ENCODE measurements at regions not wholly inside any gene's neighbourhood (a gene's known extent, or its start where the extent isn't known, plus 50 kb on each side); places are given as distances from the start of the nearest gene placed in this dataset.
A peak's percentile ranks its signal among the peaks of the same experiment; 100 is the strongest.

DNA sequence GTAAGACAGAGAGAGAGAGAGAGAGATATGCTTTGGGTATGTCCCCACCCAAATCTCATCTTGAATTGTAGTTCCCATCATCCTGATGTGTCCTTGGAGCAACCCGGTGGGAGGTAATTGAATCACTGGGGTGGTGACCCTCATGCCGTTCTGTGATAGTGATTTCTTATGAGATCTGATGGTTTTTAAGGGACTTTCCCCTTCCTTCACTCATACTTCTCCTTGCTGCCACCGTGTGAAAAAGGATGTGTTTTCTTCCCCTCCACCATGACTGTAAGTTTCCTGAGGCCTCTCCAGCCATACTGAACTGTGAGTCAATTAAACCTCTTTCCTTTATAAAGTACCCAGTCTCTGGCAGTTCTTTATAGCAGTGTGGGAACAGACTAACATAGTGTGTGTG, 60.3 kb downstream of the EOMES start:
- Mint-ChIP-seq H3K4me3 (no peak overlapping the region), H3K27ac (peak overlapping the region in 1 of 2 donors; percentile 8), H3K27me3 (no peaks in the 10 kb centered on the region), H3K4me1 (ENCODE audit: low read depth in 2 of 2) (peaks cover 14 to 15% of the 10 kb centered on the region in 2 donors), H3K36me3 (no peaks in the 10 kb centered on the region), H3K9me3 (no peaks in the 10 kb centered on the region)
- DNase-seq (ENCODE audit: low spot score), result no peak
- ATAC-seq, result peak in 1 of 2 donors; percentile 48

DNA sequence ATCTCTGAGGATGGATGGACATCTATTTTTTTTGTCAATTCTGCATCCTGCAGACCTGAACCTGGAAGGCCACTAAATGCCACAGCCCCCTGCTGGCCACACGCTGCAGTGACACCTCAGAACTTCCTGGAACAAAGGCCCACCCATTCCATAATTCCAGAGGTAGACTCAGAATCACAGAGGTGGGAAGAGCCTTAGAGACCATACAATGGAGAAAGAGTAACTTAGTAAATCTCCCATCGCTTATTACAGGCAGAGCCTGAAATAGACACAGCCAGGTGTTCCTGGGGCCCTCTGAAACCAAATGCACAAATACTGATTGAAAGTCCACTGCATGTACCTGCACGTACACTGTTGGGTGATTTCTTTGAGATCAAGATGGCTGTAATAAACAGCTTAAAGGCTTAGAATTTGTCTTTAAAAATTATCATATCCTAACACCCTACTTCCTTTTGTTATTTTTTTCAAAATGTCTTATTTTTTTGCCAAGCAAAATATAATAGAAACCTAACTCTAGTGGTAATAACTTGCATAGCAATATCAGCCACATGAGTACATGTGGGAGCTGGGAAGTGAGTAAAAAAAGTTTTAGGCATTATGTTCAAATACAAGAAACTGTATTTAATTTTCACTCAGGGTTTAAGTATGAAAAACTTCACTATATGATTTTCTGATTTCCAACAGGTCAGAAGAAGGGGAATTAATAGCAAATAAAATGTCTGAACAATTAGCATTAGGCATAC, 62.7 kb downstream of the EOMES start:
- peak in 1 of 2 donors; percentile 52 for ATAC-seq
- Mint-ChIP-seq H3K4me3 (no peak overlapping the region), H3K4me1 (ENCODE audit: low read depth in 2 of 2) (peaks cover 9% of the 10 kb centered on the region in 2 donors), H3K27me3 (no peaks in the 10 kb centered on the region), H3K9me3 (no peaks in the 10 kb centered on the region), H3K27ac (no peak overlapping the region), H3K36me3 (no peaks in the 10 kb centered on the region)
- no peak for DNase-seq (ENCODE audit: low spot score)

DNA sequence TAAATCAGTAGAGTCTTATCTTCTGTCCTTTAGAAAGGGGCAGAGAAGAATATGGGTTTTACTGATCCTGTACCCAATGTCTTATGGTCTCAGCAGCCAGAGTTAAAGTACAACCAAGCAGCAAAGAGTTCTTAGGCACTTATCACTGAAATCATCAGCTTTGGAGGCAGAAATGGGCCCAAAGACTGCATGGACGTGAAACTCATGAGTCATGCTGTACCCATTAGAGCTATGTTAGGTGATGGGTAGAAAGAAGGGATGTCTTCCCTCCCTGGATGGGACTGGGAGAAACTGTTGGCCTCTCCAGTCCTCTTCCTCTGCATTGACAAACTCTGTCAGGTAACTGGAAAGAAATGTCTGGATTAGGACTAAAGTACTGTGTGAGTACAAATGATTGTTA, 63.4 kb downstream of the EOMES start:
- H3K4me3 Mint-ChIP-seq, result no peak overlapping the region
- H3K27ac Mint-ChIP-seq, result no peak overlapping the region
- H3K36me3 Mint-ChIP-seq, result no peaks in the 10 kb centered on the region
- no peak for ATAC-seq
- peaks cover 9% of the 10 kb centered on the region in 2 donors for H3K4me1 Mint-ChIP-seq (ENCODE audit: low read depth in 2 of 2)
- H3K9me3 Mint-ChIP-seq, result no peaks in the 10 kb centered on the region
- H3K27me3 Mint-ChIP-seq, result no peaks in the 10 kb centered on the region
- no peak for DNase-seq (ENCODE audit: low spot score)

DNA sequence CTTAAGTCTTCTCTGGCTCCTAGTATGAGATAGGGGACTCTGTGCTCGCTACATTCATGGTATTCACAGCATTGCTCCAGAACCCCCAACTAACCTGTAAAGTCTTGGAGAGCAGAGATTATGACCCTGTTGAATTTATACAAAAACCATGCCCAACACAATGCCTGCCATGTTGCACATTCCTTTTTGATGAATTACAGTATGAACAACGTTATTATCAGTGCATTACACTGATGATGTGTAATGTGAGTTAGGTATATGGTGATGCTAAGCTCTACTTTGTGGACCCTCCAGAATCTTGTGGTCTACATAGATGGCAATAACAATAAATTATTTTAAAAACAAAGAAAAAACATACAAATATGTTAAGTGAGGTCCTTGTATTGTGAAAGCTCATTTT, 64.3 kb downstream of the EOMES start:
- Mint-ChIP-seq H3K4me1 (ENCODE audit: low read depth in 2 of 2) (peaks cover 9% of the 10 kb centered on the region in 2 donors), H3K4me3 (no peak overlapping the region), H3K27ac (no peak overlapping the region), H3K9me3 (no peaks in the 10 kb centered on the region), H3K27me3 (no peaks in the 10 kb centered on the region), H3K36me3 (no peaks in the 10 kb centered on the region)
- no peak for ATAC-seq
- no peak for DNase-seq (ENCODE audit: low spot score)

DNA sequence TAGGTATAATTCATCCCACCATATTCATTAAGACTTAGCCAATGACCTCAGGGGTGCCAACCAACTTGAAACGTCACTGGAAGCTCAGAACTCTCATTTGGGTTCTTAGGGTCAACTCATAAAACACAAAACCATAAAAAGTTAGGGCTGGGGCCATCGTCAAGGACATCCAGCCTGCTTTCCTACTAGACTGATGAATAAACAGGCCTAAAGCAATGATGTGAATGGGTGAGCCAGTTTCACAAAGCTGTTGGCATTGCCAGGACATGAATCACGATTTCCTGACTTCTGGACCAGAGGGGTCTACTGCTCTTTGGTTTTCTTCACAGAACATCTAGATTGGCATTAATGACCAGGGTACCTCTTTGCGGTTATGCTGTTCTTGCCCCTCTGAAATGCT, 64.7 kb downstream of the EOMES start:
- no peaks in the 10 kb centered on the region for H3K36me3 Mint-ChIP-seq
- no peaks in the 10 kb centered on the region for H3K27me3 Mint-ChIP-seq
- H3K27ac Mint-ChIP-seq, result no peak overlapping the region
- no peaks in the 10 kb centered on the region for H3K9me3 Mint-ChIP-seq
- peaks cover 9% of the 10 kb centered on the region in 2 donors for H3K4me1 Mint-ChIP-seq (ENCODE audit: low read depth in 2 of 2)
- DNase-seq (ENCODE audit: low spot score) (no peak), ATAC-seq (no peak)
- no peak overlapping the region for H3K4me3 Mint-ChIP-seq

DNA sequence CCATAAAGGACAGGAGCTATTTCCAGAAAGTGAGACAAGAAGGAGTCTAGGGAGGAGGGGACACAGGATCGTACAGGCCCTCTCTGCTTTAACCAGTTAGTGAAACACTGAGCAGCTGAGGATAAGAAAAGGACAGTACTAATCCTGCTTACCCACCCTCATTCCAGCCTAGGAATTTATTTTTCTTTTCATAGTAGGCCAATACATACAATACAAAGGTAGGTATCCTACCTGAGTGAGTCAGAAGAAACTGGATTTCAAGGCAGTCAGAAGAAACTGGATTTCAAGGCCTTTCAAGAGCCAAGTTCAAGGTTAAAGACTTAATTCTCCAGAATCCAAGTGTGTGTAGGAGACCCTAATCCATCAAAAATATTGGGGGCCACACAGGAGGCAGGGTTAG, 65.3 kb downstream of the EOMES start:
- H3K27me3 Mint-ChIP-seq, result no peaks in the 10 kb centered on the region

DNA sequence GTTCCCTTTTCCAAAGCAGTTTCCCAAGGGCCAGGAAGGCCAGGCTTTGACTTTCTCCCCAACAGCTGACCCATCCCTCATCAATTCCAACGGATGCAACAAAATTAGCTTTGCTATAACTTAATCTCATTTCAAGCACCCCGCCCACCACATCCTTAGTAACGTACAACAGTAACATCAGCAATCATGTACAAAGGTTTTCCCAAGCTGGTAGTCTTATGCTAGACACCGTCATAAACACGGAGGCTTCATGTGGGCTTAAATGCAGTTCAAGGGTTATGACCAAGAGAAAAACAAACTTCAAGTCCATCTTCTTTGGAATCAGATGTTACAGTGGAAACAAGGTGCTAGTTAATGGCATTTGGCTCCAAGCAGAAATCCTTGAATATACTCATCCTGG, 66.6 kb downstream of the EOMES start:
- no peak for ATAC-seq

More for the DNA sequence above, 65.3 kb downstream of the EOMES start:
- DNase-seq (ENCODE audit: low spot score) (no peak), ATAC-seq (no peak)
- H3K4me3 Mint-ChIP-seq, result no peak overlapping the region
- no peak overlapping the region for H3K27ac Mint-ChIP-seq
- no peaks in the 10 kb centered on the region for H3K9me3 Mint-ChIP-seq
- peaks cover 5 to 7% of the 10 kb centered on the region in 2 donors for H3K4me1 Mint-ChIP-seq (ENCODE audit: low read depth in 2 of 2)
- no peaks in the 10 kb centered on the region for H3K36me3 Mint-ChIP-seq

DNA sequence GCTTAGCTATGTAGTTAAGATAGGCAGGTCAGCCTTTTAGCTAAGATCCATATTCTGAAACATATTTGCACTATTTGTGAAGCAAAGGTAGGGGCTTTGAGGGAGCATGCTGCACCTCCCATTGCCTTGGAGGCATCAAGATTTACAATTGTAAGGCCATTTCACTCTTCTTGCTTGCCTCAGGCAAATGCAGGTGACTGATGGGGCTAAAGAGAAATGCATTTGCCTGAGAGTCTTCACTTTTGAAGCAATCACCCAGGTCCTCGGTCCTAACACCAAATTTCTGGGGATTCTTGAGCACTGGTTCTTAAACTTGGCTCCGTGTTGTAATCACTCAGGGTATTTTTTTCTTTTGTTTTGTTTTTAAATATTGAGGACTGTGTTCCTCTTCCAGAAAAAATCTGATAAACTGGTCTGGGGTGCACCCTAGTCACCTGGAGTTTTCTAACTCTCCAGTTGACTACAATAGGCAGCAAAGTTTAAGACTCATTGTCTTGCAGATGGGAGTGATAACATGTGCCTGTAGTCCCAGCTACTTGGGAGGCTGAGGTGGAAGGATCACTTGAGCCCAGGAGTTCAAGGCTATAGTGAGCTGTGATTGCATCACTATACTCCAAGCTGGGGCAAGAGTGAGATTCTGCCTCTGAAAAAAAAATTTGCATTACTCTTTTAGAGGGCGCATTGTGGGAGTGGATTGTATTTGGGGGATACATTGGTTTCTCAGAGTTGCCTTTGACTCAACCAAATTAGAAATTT, 68.1 kb downstream of the EOMES start:
- no peak overlapping the region for H3K4me3 Mint-ChIP-seq

More for the DNA sequence above, 66.6 kb downstream of the EOMES start:
- no peaks in the 10 kb centered on the region for H3K27me3 Mint-ChIP-seq
- H3K36me3 Mint-ChIP-seq, result no peaks in the 10 kb centered on the region
- peaks cover 0 to 3% of the 10 kb centered on the region in 2 donors for H3K4me1 Mint-ChIP-seq (ENCODE audit: low read depth in 2 of 2)
- no peak overlapping the region for H3K4me3 Mint-ChIP-seq
- H3K9me3 Mint-ChIP-seq, result no peaks in the 10 kb centered on the region
- H3K27ac Mint-ChIP-seq, result no peak overlapping the region
- no peak for DNase-seq (ENCODE audit: low spot score)

DNA sequence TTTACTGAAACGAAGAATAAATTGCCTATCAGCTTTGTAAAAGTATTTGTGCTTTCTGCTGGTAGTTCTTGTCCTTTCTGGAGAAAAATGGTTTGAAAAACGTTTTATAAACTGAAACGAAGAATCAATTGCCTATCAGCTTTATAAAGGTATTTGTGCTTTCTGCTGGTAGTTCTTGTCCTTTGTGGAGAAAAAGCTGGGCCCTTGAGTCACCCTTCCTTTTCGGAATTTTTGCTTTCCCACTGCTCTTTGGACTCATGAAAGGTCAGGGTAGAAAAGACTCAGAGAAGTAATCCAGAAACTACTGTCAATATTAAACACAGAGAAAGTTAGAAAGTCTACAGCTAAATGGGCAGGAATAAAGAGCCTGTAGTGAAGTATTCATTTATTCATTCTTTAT, 72.8 kb downstream of the EOMES start:
- no peak for DNase-seq (ENCODE audit: low spot score)
- Mint-ChIP-seq H3K36me3 (no peaks in the 10 kb centered on the region), H3K4me3 (no peak overlapping the region), H3K27ac (no peak overlapping the region), H3K27me3 (no peaks in the 10 kb centered on the region), H3K4me1 (ENCODE audit: low read depth in 2 of 2) (no peaks in the 10 kb centered on the region), H3K9me3 (no peaks in the 10 kb centered on the region)
- no peak for ATAC-seq

More for the DNA sequence above, 68.1 kb downstream of the EOMES start:
- no peak for ATAC-seq
- Mint-ChIP-seq H3K27me3 (no peaks in the 10 kb centered on the region), H3K36me3 (no peaks in the 10 kb centered on the region), H3K4me1 (ENCODE audit: low read depth in 2 of 2) (no peaks in the 10 kb centered on the region), H3K27ac (no peak overlapping the region), H3K9me3 (no peaks in the 10 kb centered on the region)
- no peak for DNase-seq (ENCODE audit: low spot score)

DNA sequence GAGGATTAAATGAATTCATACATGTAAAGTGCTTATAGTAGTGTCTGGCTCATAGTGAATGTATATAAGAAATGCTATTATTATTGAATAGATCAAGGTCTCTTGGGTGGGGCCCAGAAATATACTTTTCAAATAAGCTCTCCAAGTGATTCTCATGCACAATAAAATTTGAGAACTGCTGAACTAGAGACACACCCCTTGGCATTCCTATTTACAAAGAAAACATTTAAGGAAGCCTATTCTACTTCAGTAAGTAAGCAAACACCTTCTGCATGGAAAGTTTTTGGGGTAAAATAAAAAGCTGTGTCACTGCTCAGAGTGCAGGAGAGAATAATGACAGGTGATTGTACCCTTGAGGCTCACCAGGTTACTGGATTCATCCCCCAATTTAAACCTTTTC, 75.2 kb downstream of the EOMES start:
- Mint-ChIP-seq H3K36me3 (no peaks in the 10 kb centered on the region), H3K27me3 (peaks cover 0 to 4% of the 10 kb centered on the region in 2 donors), H3K4me1 (ENCODE audit: low read depth in 2 of 2) (peaks cover 0 to 2% of the 10 kb centered on the region in 2 donors), H3K4me3 (no peak overlapping the region), H3K9me3 (no peaks in the 10 kb centered on the region), H3K27ac (no peak overlapping the region)
- no peak for ATAC-seq
- no peak for DNase-seq (ENCODE audit: low spot score)

DNA sequence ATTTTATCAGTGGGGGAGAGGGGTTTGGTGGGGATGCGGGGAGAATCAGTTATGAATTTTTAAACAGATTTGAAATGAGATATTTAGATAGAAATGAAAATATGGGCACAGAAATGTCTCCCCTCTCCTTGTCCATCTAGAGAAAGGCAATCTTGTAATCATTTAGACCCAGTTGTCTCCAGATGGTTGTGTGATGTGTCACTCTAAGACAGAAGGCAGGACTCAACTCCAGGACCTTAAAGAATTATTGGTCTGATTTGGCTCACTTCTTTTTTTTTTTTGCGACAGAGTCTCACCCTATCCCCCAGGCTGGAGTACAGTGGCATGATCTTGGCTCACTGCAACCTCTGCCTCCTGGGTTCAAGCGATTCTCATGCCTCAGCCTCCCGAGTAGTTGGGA, 77.2 kb downstream of the EOMES start:
- no peaks in the 10 kb centered on the region for H3K36me3 Mint-ChIP-seq
- H3K27me3 Mint-ChIP-seq, result peaks cover 0 to 4% of the 10 kb centered on the region in 2 donors
- no peak overlapping the region for H3K4me3 Mint-ChIP-seq
- peaks cover 0 to 2% of the 10 kb centered on the region in 2 donors for H3K4me1 Mint-ChIP-seq (ENCODE audit: low read depth in 2 of 2)
- no peak for ATAC-seq
- DNase-seq (ENCODE audit: low spot score), result no peak
- no peak overlapping the region for H3K27ac Mint-ChIP-seq
- no peaks in the 10 kb centered on the region for H3K9me3 Mint-ChIP-seq

DNA sequence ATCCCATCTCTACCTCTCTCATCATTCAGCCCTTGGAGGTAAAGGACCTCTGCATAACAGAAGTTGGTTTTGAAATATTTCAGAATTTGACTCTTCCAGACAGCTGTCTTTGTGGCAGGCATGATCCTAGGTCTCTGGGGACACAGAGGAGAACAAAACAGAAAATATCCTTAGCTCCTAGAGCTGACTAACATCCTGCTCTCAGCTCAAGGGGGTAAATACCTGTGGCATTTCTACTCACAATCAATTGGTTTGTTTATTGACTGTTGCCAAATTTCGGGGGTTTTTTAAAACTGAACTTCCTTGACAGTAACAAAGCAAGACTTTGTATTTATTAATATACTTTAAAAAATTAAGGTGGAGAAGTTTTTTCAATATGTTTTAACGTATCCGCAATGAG, 78.8 kb downstream of the EOMES start:
- Mint-ChIP-seq H3K9me3 (peaks cover 4% of the 10 kb centered on the region), H3K36me3 (no peaks in the 10 kb centered on the region), H3K4me3 (no peak overlapping the region), H3K27ac (no peak overlapping the region), H3K4me1 (ENCODE audit: low read depth in 2 of 2) (peaks cover 9 to 13% of the 10 kb centered on the region in 2 donors), H3K27me3 (peaks cover 0 to 4% of the 10 kb centered on the region in 2 donors)
- no peak for DNase-seq (ENCODE audit: low spot score)
- ATAC-seq, result no peak

DNA sequence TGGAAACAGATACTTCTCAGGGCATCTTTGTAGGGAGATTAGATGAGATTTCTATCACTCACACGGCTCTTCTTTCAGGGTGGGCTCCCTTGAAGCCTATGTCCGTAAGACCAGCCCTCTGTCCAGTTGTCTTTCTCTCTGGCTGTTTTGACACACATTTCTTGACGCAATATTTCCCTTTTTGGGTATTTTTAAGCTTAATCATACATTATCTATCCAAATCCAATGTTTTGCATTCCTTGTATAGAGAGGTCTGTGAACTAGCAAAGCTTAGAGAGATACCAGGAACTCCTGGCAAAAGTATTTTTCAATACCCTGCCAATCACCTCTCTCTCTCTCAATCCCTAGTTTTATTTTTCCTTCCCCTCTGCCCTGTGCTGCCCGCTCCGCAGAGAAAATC, 79.3 kb downstream of the EOMES start:
- H3K4me3 Mint-ChIP-seq, result no peak overlapping the region
- H3K27ac Mint-ChIP-seq, result no peak overlapping the region
- H3K36me3 Mint-ChIP-seq, result no peaks in the 10 kb centered on the region
- H3K4me1 Mint-ChIP-seq (ENCODE audit: low read depth in 2 of 2), result peaks cover 9 to 18% of the 10 kb centered on the region in 2 donors
- peaks cover 0 to 4% of the 10 kb centered on the region in 2 donors for H3K27me3 Mint-ChIP-seq
- ATAC-seq, result no peak
- H3K9me3 Mint-ChIP-seq, result peaks cover 4% of the 10 kb centered on the region
- DNase-seq (ENCODE audit: low spot score), result no peak

DNA sequence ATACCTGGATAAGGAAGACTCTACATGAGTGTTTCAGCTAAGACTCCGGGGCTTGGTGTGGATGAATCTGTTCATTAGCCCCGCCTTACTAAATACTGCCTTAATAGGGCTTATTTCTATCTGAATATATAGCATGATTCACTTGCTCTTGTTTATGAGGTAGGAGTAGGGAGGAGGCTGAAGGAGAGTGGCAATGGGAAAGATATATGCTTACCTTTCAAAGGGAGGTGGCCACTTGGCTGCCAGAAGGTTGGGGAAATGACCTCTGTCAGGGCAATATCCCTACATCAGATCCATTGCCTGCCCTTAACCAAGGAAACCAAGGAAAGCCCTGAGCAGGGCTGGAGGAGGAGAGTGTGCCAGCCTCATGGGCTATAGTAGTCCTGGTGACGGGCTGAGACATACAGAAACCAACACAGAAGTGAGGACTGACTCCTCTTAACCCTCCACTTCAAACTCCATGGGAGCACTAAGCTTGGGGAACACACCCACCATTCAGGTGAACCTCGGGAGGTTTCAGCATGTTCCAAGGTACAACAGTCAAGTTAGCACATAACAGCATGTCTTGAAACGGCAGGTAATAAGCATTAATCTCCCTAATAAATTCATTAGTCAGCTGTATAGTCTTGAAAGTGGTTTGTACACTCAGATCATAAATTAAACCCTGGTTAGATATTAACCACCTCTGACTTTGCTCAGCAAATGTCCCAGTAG, 80.1 kb downstream of the EOMES start:
- Mint-ChIP-seq H3K4me3 (no peak overlapping the region), H3K4me1 (ENCODE audit: low read depth in 2 of 2) (peaks cover 9 to 18% of the 10 kb centered on the region in 2 donors), H3K27me3 (peaks cover 0 to 4% of the 10 kb centered on the region in 2 donors), H3K36me3 (no peaks in the 10 kb centered on the region), H3K9me3 (peaks cover 4% of the 10 kb centered on the region), H3K27ac (no peak overlapping the region)
- DNase-seq (ENCODE audit: low spot score) (no peak), ATAC-seq (no peak)
